Peyer's patch (tissue), 4 donors: ENCODE measurements at regions not wholly inside any gene's neighbourhood (a gene's known extent, or its start where the extent isn't known, plus 50 kb on each side); places are given as distances from the start of the nearest gene placed in this dataset.

Experiments
- DNase-seq, 3 donors: peaks; one replicate each; pipeline ENCODE4 v3.0.0-alpha.2; 2017 to 2019
- H3K27ac ChIP-seq, 4 donors: fragments of 200-600 bp; sonication (generic); one replicate each; pipeline ENCODE4 v1.5.1; 2016 to 2019
- H3K27me3 ChIP-seq, 2 donors: fragments of 200-600 bp; sonication (generic); one replicate each; pipeline ENCODE4 v1.5.1; 2019
- H3K36me3 ChIP-seq, 3 donors: fragments of 200-600 bp; sonication (generic); one replicate each; pipeline ENCODE4 v1.5.1; 2016 to 2019
- H3K4me1 ChIP-seq, 4 donors: fragments of 200-600 bp; sonication (generic); one replicate each; pipeline ENCODE4 v1.5.1; 2016 to 2019
- H3K4me3 ChIP-seq, 4 donors: fragments of 200-600 bp; sonication (generic); 1 replicate in 3 of 4; 2 replicates in 1 of 4; pipeline ENCODE4 v1.5.1; 2016 to 2019; ENCODE audit warnings: mild to moderate bottlenecking in 1 of 4
- H3K9me3 ChIP-seq, 4 donors: fragments of 200-600 bp; sonication (generic); one replicate each; pipeline ENCODE4 v1.5.1; 2016 to 2019; ENCODE audit warnings: mild to moderate bottlenecking in 1 of 4
- POLR2A ChIP-seq, 2 donors: fragments of 450-650 bp; IDR thresholded peaks; one replicate each; pipeline ENCODE4 v1.5.1; 2017; ENCODE audit warnings: antibody characterized with exemption in 2 of 2, mild to moderate bottlenecking in 2 of 2, moderate library complexity in 2 of 2
- TF ChIP-seq, protein P1 (sequence below), 6 experiments: fragments of 450-650 bp in 4 of 6; fragments of 200-600 bp in 2 of 6; sonication (generic) in 1 of 6; IDR thresholded peaks; one replicate each; pipeline ENCODE4 v1.5.1; 2017 to 2019; ENCODE audit warnings: antibody characterized with exemption in 6 of 6, mild to moderate bottlenecking in 3 of 6, moderate library complexity in 1 of 6

DNA sequence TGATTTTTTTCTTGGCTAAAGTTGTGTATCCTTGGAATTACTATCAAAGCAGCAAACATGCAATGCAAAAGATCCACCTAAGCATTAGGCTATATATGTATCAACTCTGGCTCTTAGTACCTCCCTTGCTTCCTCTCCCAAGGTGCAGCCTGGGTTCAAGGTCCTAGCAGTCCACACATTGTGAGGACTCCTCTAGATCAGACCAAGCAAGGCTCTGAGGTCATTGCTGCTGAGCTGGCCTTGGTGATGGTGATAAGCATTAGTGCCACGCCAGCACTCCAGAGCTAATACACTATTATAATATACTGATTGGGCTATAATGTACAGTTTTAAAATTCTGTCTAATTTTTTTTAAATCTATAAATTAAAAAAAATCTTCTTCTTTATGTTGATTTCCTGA lies 196.9 kb upstream of the BTG1 start:
- no peak overlapping the region for H3K4me3 ChIP-seq
- TF ChIP-seq, protein P1, sequence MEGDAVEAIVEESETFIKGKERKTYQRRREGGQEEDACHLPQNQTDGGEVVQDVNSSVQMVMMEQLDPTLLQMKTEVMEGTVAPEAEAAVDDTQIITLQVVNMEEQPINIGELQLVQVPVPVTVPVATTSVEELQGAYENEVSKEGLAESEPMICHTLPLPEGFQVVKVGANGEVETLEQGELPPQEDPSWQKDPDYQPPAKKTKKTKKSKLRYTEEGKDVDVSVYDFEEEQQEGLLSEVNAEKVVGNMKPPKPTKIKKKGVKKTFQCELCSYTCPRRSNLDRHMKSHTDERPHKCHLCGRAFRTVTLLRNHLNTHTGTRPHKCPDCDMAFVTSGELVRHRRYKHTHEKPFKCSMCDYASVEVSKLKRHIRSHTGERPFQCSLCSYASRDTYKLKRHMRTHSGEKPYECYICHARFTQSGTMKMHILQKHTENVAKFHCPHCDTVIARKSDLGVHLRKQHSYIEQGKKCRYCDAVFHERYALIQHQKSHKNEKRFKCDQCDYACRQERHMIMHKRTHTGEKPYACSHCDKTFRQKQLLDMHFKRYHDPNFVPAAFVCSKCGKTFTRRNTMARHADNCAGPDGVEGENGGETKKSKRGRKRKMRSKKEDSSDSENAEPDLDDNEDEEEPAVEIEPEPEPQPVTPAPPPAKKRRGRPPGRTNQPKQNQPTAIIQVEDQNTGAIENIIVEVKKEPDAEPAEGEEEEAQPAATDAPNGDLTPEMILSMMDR (IDR thresholded peaks at IDR 0.05), result no peak
- TF ChIP-seq POLR2A (IDR thresholded peaks at IDR 0.05), result no peak
- H3K4me1 ChIP-seq, result no peaks in the 10 kb centered on the region
- H3K36me3 ChIP-seq, result no peaks in the 10 kb centered on the region
- H3K27me3 ChIP-seq, result no peaks in the 10 kb centered on the region
- no peaks in the 10 kb centered on the region for H3K9me3 ChIP-seq
- peak in 2 of 3 donors; percentile 58 to 75 for DNase-seq
- no peak overlapping the region for H3K27ac ChIP-seq

DNA sequence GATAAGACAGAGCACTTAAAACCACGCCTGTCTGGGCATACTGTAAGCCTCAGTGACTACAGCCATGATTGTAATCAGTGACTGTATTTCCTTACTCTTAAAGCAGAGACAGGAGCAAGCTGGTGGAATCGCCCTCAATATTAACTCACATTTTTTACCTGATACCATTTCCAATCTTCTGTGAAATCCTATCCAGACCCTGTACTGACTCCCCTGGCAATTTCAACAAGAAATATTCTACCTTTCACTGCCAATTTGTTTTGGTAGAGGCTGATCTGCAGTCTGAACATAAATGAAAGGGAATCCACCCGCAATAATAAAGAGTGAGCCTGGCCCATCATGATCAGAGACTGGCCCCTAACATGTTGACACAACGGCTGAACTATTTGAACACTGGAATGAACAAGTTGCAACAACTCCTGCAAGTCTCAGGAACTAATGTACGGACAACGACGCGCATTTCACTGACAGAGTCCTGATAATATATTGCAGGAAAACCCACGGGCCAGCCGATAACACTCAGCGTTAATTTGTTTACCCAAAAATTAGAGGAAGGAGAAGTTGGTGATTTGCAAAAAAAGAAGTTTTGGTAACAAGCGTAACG lies 195.5 kb upstream of the BTG1 start:
- H3K27me3 ChIP-seq, result no peaks in the 10 kb centered on the region
- peak overlapping the region in 2 of 4 donors; percentile 23 to 24 for H3K4me3 ChIP-seq
- no peaks in the 10 kb centered on the region for H3K36me3 ChIP-seq
- H3K9me3 ChIP-seq, result no peaks in the 10 kb centered on the region
- H3K4me1 ChIP-seq, result no peaks in the 10 kb centered on the region
- peak overlapping the region in 3 of 4 donors; percentile 28 to 50 (median 47) for H3K27ac ChIP-seq
- DNase-seq, result no peak
- TF ChIP-seq, protein P1 (IDR thresholded peaks at IDR 0.05), result no peak
- no peak for TF ChIP-seq POLR2A (IDR thresholded peaks at IDR 0.05)

DNA sequence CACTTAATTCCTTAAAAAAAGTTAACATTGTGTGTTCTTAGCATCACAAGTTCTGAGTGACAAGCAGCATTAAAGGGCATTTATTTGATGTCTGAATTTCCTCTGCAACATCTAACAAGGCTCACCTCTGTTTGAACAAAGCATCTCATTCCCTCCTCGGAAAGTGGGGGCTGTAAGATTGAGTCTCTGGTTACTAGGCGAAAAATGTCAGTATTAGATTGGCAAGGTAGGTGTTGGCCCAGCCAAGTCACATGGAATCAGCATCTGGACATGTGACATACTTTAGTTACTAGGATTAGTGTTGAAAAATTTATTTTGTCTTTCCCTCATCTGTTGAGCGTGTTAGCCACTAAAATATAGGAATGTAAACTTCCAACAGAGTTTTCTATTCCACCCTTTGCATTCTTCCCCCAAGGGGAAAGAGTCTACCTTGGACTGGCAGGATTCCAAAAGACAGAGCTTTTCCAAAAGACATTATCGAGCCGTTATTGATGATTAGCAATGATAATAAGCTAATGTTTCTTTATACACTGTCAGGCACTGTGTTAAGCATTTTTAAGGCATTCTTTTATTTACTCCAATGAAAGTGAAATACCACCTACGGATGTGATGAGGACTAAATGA lies 194.9 kb upstream of the BTG1 start:
- peak overlapping the region in 2 of 4 donors; percentile 28 to 47 for H3K27ac ChIP-seq
- no peaks in the 10 kb centered on the region for H3K27me3 ChIP-seq
- DNase-seq, result no peak
- TF ChIP-seq, protein P1 (IDR thresholded peaks at IDR 0.05), result no peak
- no peak for TF ChIP-seq POLR2A (IDR thresholded peaks at IDR 0.05)
- H3K9me3 ChIP-seq, result no peaks in the 10 kb centered on the region
- H3K36me3 ChIP-seq, result no peaks in the 10 kb centered on the region
- H3K4me1 ChIP-seq, result no peaks in the 10 kb centered on the region
- peak overlapping the region in 1 of 4 donors; percentile 23 for H3K4me3 ChIP-seq

DNA sequence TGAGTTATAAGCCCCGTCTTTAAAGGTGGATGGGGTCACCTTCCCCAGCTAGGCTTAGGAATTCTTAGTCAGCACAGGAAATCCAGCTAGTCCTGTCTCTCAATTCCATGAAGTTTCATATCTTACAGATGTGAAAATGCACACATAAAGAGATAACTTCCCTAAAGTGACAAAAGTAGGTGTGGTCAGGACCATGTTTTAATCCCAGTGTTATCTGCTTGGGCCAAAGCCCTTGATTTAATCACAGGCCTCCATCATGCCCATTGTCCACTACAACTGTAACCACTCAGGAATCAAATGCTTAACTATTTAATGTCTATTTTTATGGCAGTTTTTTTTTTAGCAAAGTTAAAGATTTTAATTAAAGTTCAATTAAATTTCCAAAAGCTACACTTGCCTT lies 194.4 kb upstream of the BTG1 start:
- no peak for TF ChIP-seq POLR2A (IDR thresholded peaks at IDR 0.05)
- TF ChIP-seq, protein P1 (IDR thresholded peaks at IDR 0.05), result no peak
- Histone ChIP-seq H3K27me3 (no peaks in the 10 kb centered on the region), H3K9me3 (no peaks in the 10 kb centered on the region), H3K4me1 (no peaks in the 10 kb centered on the region), H3K36me3 (no peaks in the 10 kb centered on the region), H3K4me3 (no peak overlapping the region), H3K27ac (no peak overlapping the region)
- DNase-seq, result no peak

DNA sequence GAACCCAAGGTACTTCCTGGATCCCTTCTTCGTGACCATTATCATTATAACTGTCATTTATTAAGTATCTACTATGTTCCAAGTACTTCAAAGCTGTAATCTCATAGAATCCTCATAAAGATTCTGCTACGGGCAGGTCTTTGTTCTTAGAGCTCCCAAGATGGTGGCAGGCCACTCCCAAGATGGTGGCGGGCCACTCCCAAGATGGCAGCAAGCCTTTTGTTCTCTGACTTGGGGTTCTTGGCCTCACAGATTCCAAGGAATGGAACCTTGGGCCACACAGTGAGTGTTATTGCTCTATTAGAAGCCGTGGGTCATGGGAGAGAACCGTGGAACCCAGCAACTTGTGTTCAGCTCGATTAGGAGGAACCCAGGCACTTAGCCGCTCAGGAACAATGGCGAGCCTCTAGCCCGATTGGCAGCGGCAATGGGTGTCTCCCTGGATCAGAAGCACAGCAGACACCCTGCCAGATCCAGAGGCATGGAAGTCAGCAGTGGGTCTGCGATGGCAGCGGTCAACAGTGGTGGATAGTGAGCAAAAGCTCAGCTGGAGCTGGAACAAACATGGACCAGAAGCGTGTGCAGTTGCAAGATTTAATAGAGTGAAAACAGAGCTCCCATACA lies 193.7 kb upstream of the BTG1 start:
- DNase-seq, result no peak
- Histone ChIP-seq H3K27me3 (no peaks in the 10 kb centered on the region), H3K4me1 (no peaks in the 10 kb centered on the region), H3K27ac (no peak overlapping the region), H3K9me3 (no peaks in the 10 kb centered on the region), H3K4me3 (no peak overlapping the region), H3K36me3 (no peaks in the 10 kb centered on the region)
- TF ChIP-seq POLR2A (IDR thresholded peaks at IDR 0.05), result no peak
- TF ChIP-seq, protein P1 (IDR thresholded peaks at IDR 0.05), result no peak
